HG03159 (cell line): ENCODE measurements at regions not wholly inside any gene's neighbourhood (a gene's known extent, or its start where the extent isn't known, plus 50 kb on each side); places are given as distances from the start of the nearest gene placed in this dataset.

ENCODE experiments used
- ATAC-seq: cut with Tn5 transposase; IDR thresholded peaks from one replicate; pipeline ENCODE4 v1.9.1; 2021; ENCODE audit warnings: mild to moderate bottlenecking, moderate library complexity; ENCODE audit not compliant: unreplicated experiment

GRCh38 chr2:104432991-104433390, 420.9 kb upstream of the POU3F3 start:
- no peak for ATAC-seq

- ATAC-seq: no peak
Observed at GRCh38 chr2:104433657-104434056, 420.3 kb upstream of the POU3F3 start.

GRCh38 chr2:104434318-104434792, 419.6 kb upstream of the POU3F3 start:
- peak; percentile 71 for ATAC-seq

- no peak for ATAC-seq
Observed at GRCh38 chr2:104434966-104435365, 418.9 kb upstream of the POU3F3 start.

GRCh38 chr2:104438481-104438880, 415.4 kb upstream of the POU3F3 start:
- no peak for ATAC-seq

GRCh38 chr2:104443145-104443544, 410.8 kb upstream of the POU3F3 start:
- ATAC-seq: no peak

- ATAC-seq: no peak
Observed at GRCh38 chr2:104444392-104444791, 409.5 kb upstream of the POU3F3 start.

- no peak for ATAC-seq
Observed at GRCh38 chr2:104444889-104445288, 409.0 kb upstream of the POU3F3 start.

GRCh38 chr2:104447831-104448434, 406.0 kb upstream of the POU3F3 start:
- no peak for ATAC-seq

- no peak for ATAC-seq
Observed at GRCh38 chr2:104448661-104449440, 405.1 kb upstream of the POU3F3 start.

GRCh38 chr2:104452558-104452957, 401.4 kb upstream of the POU3F3 start:
- no peak for ATAC-seq

GRCh38 chr2:104462731-104463130, 391.2 kb upstream of the POU3F3 start:
- ATAC-seq: no peak

GRCh38 chr2:104465981-104466380, 387.9 kb upstream of the POU3F3 start:
- ATAC-seq: no peak

- no peak for ATAC-seq
Observed at GRCh38 chr2:104468846-104469245, 385.1 kb upstream of the POU3F3 start.

- ATAC-seq: no peak
Observed at GRCh38 chr2:104472076-104472475, 381.8 kb upstream of the POU3F3 start.

- ATAC-seq: no peak
Observed at GRCh38 chr2:104473546-104473945, 380.4 kb upstream of the POU3F3 start.

- no peak for ATAC-seq
Observed at GRCh38 chr2:104474716-104475115, 379.2 kb upstream of the POU3F3 start.

- no peak for ATAC-seq
Observed at GRCh38 chr2:104476075-104476474, 377.8 kb upstream of the POU3F3 start.

GRCh38 chr2:104476563-104476988, 377.3 kb upstream of the POU3F3 start:
- ATAC-seq: no peak

- no peak for ATAC-seq
Observed at GRCh38 chr2:104481341-104481740, 372.6 kb upstream of the POU3F3 start.

GRCh38 chr2:104487366-104487765, 366.5 kb upstream of the POU3F3 start:
- ATAC-seq: no peak

- no peak for ATAC-seq
Observed at GRCh38 chr2:104493698-104494097, 360.2 kb upstream of the POU3F3 start.
